ENCODE measurements at regions not wholly inside any gene's neighbourhood (a gene's known extent, or its start where the extent isn't known, plus 50 kb on each side); places are given as distances from the start of the nearest gene placed in this dataset.

GRCh38 chr11:110031171-110031570 is 62.0 kb upstream of the ZC3H12C start:
- TF ChIP-seq CTCF (IDR thresholded peaks at IDR 0.05) (no peak), POLR2A (IDR thresholded peaks at IDR 0.05) (no peak), EP300 (IDR thresholded peaks at IDR 0.05; ENCODE audit: low read depth) (no peak), POLR2AphosphoS5 (IDR thresholded peaks at IDR 0.05) (no peak)
